GM19025 (cell line): ENCODE measurements at regions not wholly inside any gene's neighbourhood (a gene's known extent, or its start where the extent isn't known, plus 50 kb on each side); places are given as distances from the start of the nearest gene placed in this dataset.
"Not testable (repeated sequence)": the region's sequence is repeated elsewhere in the genome, so short reads cannot be mapped to it uniquely, and the experiment has no call there.

Experiments used
- ATAC-seq: cut with Tn5 transposase; IDR thresholded peaks from one replicate; pipeline ENCODE4 v1.9.1; 2021; ENCODE audit warnings: mild to moderate bottlenecking, low read depth, moderate library complexity; ENCODE audit not compliant: unreplicated experiment

DNA sequence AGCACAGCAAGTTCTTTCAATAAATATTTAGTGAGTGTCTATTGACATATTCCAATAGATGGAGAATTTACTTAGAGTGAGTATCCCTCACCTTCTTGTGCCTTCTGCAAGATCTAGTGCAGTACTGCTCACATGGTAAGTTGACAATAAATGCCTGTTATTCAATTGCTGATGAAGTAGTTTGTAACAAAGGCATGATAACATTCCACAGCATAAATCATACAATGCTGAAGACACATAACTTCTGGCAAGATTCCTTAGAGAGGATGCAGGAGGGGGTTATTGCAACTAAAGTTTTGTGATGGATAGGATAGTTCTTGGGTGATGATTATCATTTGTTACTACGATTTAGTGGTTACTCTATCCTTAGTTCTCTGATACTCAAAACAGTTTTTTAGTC, 112.2 kb upstream of the RBMS3 start:
- ATAC-seq = no peak

DNA sequence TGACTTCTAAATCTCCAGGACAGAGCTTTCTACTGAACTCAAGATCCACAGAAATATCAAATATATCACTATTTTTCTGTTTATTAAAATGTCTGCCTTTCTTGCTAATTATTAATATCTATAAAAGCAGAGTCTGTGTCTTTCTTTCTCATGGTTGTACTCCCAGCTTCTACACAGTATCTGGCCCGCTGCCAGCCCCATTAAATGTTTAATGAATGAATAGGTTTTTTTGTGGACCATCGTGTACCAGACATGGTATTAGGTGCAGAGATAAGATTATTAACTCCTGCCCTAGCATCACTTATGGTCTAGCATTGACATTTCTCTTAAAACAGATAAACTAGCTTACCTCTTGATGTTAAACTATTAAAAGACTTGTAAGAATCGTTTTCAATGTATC, 111.4 kb upstream of the RBMS3 start:
- no peak for ATAC-seq

DNA sequence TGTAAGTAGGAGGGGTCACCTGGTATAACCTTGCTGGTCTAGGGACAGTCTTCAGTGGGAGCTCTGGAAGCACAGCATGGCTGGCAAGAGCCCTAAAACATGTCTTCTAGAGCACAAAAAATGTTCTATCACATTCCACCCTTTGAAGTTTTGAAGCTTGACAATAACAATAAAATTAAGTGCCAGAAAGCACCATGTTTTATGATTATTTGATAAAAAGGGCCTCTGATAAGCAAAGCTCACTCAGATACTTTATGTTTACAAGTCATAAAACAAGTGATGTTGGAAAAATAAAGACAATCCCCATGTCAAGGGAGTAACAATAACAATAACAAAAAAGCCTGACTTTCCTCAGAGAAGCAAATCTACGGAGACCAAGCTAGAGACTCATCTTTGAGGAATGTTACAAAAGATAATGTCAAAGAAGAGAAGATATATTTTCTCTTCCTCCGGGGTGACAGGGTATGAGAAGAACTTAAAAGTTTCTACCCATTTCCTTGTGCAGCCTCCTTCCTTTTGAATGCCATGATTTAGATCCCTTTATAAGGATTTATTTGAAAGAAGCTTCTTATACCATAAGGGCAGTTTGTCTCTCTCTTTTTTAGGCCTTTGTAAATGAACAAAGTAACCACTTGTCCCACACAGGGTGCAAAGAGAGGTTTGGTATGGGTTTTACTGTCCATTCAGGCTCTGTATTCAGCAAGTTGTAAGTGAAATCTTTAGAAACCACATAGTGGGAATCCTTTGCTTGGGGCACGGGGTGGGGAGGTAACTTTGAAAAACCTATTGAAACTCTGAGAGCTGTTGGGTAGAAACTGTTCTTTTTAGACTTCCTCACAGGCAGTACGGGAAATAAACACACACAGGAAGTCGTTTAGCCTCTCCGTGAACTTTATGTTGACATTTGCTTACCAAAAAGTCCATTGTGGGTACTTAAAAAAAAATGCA, 109.6 kb upstream of the RBMS3 start:
- ATAC-seq = no peak

DNA sequence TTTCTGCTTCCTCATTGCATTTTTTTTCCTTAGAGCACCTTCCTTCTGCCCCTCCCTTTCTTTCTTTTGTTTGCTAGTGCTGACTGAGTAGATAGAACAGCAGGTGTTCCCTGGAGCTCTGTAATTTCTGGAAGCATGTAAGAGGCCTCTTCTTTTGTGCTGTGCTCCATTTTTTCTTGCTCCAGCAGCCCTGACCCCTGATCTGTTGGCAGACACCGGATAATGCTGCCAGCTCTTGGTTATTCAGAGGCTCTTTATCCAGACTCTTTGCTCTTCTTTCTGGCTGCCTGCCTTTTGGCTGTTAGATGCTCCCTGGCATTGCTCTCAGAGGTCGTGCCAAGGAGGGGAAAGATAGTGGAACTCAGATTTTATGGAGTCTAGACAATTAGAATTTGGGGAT, 104.4 kb upstream of the RBMS3 start:
- ATAC-seq = no peak

DNA sequence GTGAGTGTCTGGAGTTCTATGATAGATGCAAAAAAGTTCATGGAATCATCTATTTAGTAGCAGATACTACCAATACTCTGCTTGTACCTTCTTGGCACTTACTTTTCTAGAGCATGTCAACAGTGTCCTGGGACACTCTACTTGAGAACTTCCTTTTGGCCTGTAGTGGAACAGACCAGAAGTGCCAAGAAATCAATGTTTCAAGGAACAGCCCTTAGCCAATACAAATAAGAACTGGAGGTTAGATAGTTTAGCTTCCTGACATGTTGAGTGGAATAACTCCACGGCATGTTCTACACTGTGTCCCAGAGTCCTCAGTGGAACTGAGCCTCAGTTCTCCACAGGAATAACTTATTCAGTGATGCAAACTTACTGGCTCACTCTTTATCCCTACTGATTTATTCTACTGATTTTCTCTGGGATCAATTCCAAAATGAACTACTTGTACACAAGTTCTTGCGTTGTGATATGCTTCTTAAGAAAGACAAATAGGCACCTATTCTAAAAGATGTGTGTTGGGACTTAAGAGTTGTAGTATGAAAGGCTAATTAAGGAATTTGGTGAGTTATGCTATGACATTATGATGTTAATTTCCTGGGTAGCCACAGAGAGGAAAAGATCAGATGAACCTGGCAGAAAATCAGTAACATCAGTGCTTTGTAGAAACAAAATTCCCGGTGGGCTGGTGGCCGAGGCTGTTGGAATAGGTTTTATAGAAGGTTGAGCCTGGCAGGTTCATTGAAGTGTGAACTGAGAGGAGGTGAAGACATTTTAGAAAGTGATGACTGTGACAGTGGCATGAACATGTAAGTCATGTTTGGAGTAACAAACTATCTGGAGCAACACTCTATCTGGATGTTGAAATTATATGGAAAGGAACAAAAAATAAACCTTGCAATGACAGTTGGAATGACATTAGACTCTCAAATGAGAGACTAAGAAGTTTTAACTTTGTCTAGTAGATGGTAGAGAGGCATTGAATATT, 101.8 kb upstream of the RBMS3 start:
- no peak for ATAC-seq

DNA sequence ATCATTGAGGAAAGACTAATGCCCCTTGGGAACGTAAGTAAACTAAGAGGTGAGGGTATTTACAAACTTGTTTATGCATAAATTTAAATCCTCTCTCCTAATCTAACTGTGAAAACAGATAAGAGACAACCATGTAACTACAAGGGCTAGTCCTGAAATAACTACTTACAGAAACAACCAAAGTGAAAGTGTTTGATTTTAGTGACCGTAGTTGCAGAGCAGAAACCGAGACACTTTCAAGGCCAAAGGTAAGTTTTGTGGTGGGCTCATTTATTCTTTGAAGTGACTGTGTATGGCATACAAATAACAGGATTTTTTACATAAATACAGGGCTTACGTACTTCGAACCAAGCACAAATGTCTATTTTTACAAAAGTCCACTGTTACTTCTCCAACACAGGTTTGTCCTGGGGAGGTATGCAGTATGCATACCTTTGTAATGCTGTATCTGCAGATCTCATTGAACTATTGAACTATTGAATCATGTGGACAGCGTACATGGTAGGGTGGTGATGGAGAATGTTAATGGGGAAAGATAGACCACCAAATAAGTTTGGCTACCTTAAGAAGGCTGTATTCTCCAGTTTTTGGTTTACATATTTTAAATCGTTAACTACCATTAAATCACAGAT, 99.6 kb upstream of the RBMS3 start:
- ATAC-seq = no peak

DNA sequence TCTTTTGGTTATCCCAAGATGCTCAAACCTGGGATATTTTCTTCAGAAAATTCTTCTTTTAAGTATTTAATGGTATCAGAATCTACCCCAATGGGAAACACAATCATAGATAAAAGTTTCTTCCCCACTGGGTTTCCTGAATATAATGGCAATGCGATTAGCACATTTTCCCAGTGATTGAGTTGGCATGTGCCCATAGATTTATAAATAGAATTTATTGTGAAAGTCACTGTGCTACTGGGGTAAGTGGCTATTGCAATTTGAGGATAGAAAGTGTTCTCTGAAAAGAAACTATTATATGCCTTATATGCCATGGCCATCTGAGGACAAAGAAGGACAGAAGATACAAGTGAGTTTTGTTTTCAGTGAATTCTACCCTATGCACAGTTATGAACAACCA, 99.0 kb upstream of the RBMS3 start:
- no peak for ATAC-seq

DNA sequence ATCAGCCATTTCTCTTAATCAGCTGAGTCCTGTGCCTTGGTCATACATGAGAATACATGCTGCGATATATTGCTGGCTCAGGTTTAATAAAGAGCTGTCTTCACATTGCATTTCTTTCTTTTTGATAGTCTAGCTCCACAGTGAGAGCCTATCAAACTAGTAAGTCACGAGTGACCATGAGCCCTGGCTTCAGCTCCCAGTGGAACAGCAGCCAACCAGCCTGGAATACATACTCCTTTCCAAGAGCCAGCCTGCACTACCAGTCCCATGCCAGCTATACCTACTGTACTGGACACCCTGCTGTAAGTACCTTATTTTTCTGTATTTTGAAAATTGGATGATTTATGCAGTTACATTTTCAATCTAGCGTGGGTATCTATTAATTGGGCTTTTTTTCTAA, 98.0 kb upstream of the RBMS3 start:
- not testable (repeated sequence) for ATAC-seq

DNA sequence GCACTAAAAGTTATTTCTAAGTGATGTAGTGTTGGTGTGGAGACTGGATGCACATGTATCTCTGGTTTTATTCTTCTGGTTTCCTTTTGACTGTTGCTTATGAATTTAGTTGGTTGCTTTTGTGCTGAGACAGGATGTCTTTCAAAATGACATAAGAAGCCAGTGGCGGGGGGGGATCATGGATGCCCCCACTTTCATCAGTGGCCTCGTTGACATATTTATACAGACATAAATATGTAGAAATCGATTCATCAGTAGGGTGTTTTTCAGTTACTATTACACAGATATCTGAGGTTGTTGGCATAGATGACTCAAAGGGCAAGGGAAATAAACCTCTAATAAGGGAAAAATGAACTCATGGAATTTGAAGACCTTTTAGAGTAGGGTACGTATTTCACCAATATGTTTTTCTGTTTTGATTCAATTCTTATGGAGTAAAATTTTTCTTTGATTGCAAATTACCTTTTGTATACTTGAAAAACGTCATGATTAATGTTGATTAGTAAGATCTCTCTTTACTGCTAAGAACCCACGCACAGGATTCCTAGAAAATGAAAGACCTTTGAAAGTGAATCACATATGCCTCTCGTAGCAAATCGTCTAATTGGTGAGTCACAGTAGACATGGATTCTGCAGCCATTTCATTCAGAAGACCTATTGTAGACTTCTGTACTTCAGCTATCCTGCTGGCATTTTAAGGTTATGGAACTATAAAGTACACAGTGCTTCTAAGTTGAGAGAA, 97.4 kb upstream of the RBMS3 start:
- ATAC-seq = no peak

DNA sequence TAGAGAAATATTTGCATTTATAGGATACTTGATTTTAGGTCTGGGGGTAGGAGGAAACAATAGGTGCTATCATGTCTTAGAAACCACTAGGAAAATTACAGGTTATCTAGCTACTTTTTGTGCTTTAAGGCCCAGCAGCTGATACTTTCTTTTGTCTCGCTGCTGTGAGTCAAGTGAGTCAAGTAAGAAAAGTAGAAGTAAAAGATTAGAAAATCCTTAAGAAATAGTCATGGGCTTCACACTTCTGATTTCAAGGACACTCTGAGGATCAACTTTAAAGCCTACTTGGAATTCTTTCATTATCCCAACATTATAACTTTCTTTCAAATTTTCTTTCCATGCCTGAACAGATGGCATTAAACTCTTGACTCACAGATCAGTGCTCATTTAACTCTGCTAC, 95.2 kb upstream of the RBMS3 start:
- ATAC-seq = no peak

DNA sequence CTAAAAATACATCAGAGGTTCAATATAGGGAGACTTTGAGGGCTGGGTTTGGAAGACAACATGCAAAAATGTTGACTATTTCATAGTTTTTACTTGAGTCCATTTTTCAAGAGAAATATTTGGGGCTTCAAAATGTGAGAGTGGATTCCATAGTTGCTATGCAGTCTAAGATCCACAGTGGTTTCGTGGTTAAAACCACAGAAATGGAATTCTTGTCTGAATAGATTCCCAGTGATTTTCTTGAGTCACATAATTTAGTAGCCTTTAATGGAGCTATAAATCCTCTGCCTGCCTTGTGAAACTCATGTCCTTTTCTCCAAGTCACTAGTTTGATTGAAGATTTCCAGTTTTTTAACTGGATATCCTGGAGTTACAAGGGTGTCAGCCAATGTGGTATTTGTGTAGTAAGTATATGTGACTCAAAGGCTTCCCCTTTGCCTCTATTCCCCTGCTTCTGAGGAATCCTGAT, 94.7 kb upstream of the RBMS3 start:
- ATAC-seq = no peak

DNA sequence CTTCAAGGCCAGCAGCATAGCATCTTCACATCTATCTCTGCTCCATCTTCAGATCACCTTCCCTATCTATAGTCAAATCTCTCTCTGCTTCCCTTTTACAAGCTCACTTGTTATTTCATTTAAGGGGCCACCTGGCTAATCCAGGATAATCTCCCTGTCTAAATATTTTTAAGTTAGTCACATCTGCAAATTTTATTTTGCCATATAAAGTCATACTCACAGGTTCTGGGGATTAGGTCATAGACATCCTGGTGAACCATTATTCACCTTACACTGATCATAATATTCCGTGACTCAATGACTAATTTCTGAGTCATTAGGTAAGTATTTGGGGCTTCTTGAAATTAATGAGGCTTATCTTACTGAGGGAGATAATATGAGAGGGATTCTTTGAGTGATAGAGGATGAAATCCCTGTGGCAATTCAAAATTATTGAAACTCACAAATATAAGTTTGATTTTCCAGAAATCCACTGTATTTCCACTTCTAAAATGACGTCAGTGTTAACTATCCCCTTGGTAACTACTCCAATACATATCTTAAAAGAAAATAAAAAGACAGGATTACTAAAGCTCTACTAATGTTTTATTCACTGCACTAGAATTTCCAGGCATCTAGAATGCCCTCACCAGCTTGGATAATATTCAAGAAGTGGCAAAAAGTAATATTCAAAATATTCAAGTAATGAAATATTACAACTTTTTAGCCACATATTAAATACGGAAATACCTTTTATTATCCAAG, 93.7 kb upstream of the RBMS3 start:
- ATAC-seq = no peak

DNA sequence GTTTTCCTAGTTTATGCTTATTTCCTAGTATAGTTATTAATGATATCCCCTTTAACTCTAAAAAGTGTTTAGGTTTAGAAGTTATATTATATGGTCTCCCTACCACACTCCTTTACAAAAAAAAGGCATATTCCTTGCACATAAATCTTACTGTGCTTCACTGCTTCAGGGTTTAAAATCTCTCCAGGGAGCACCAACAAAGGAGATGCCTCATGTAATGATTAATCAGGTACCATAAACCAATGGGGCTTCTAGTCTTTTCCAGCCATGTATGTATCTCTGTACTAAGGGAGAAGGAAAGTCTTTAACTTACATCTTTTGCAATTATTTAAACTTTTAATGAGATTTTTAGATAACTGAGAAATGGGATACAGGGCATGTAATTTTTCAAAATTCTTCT, 91.5 kb upstream of the RBMS3 start:
- no peak for ATAC-seq

DNA sequence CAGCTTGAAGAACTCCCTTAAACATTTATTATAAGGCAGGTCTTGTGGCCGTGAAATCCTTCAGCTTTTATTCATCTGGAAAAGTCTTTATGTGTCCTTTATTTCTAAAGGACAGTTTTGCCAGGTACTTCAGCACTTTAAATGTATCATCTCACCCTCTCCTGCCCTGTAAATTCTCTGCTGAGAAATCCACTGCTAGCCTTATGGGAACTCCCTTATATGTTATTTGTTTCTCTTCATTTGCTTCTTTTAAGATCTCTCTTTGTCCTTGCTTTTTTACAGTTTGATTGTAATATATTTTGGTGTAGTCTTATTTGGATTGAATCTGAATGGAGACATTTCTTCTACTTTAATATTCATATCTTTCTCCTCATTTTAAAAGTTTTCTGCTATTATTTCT, 86.7 kb upstream of the RBMS3 start:
- ATAC-seq = no peak

DNA sequence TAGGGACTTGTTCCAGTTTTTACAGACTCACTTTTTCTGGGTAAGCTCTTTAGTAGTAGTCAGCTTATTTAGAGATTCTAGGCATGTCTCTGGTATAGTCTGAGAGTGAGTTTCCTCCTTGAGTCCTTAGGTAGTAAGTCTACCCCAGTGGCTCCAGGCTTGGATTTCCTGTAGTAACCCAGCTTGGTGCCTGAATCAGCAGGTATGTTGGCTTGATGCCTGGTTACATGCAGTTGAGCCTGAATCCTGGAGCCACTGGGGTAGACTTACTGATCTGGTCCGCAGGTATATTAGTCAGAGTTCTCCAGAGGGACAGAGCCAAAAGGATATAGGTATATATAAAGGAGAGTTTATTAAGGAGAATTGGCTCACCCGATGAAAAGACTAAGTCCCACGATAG, 85.8 kb upstream of the RBMS3 start:
- no peak for ATAC-seq

DNA sequence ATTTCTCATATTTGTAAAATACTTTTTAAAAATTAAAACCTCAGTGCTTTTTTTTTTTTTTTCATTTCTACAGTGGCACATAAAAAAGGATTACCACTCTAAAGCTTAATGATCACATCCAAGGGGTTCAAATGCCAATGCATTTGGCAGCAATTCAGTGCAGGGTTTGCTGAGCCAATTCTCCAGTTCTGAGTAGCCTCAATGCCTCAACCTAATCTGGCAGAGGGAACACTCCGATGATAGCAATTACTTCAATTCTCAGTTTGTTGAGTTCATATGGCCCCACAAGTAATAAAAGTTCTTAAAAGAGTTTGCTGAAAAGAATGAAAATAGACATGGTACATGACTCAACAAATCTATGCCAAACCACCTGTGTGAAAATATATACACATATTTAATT, 79.3 kb upstream of the RBMS3 start:
- ATAC-seq = no peak

DNA sequence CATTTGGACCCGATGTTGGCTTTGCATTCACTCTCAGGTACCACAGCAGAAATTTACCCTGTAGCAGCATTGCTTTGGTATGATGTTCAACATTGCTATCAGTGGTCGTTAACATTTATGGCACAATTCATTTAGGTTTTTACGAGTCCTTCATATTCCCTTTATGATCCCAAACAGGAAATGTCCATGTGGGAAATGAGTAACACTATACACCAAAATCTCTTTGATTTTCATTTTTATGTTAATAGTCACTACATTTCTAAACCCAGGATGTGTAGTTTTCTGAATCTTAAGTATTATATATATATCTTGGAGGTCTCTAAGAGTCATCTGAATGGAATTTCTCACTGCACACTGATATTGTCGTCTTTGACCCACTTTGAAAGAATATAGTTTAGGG, 78.5 kb upstream of the RBMS3 start:
- no peak for ATAC-seq

DNA sequence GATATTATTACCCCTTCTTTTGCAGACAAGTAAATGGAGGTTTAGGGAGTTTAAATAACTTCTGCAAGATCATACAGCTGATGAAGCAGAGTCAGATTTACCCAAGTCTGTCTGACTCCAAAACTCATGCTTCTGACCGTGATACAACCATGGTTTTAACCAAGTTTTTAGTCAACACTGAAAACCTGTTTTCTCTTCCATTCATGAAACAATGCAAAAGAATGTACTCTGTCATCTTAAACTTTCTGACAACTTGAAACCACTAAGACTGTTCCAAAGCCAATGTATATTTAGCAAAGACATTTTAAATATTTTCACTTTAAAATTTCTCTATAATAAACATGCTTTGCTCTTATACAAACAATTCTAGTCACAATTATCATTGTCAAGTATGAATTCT, 77.0 kb upstream of the RBMS3 start:
- no peak for ATAC-seq

DNA sequence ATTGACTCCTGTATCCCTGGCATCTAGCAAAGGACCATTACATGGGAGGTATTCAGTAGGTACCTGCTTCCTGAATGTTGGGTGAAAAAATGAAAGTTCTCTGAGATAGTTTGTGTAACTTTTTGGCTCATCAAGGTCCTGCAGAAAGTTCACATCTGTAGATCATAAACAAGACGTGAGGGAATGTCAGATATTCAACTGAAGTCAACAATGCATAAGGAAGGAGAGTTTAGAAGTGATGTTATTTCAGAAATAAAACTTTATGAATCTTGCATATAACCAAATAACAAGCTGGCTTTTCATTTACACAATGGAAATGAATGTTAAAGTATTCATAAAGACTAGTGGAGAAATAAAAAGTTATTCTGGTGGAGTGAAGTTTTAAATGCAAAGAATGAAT, 73.4 kb upstream of the RBMS3 start:
- no peak for ATAC-seq
